Breast epithelium (tissue), 4 donors: ENCODE measurements at regions not wholly inside any gene's neighbourhood (a gene's known extent, or its start where the extent isn't known, plus 50 kb on each side); places are given as distances from the start of the nearest gene placed in this dataset.
"Not testable (repeated sequence)": the region's sequence is repeated elsewhere in the genome, so short reads cannot be mapped to it uniquely, and the experiment has no call there.

Experiments
- DNase-seq, 2 donors: peaks; one replicate each; pipeline ENCODE4 v3.0.0-alpha.2; 2019; ENCODE audit warnings: low spot score in 2 of 2
- H3K27ac ChIP-seq, 2 donors: fragments of 200-600 bp; sonication (generic) in 1 of 2; one replicate each; pipeline ENCODE4 v1.5.1; 2016 to 2019; ENCODE audit warnings: mild to moderate bottlenecking in 1 of 2
- H3K27me3 ChIP-seq, 2 donors: fragments of 200-600 bp; sonication (generic) in 1 of 2; one replicate each; pipeline versions ENCODE4 v1.5.1 to v1.6.0; 2017 to 2019; ENCODE audit warnings: control low read depth in 1 of 2, mild to moderate bottlenecking in 1 of 2
- H3K36me3 ChIP-seq: fragments of 200-600 bp; one replicate; pipeline ENCODE4 v1.5.1; 2019
- H3K4me1 ChIP-seq, 2 donors: fragments of 200-600 bp; sonication (generic); one replicate each; pipeline ENCODE4 v1.5.1; 2016 to 2019; ENCODE audit warnings: control low read depth in 1 of 2
- H3K4me3 ChIP-seq, 3 donors: fragments of 200-600 bp; sonication (generic); 1 replicate in 2 of 3; 2 replicates in 1 of 3; pipeline ENCODE4 v1.5.1; 2016 to 2019; ENCODE audit warnings: mild to moderate bottlenecking in 3 of 3, moderate library complexity in 2 of 3
- H3K9me3 ChIP-seq, 2 donors: fragments of 200-600 bp; sonication (generic) in 1 of 2; one replicate each; pipeline ENCODE4 v1.5.1; 2016 to 2019; ENCODE audit warnings: control low read depth in 1 of 2
- POLR2A ChIP-seq: fragments of 450-650 bp; IDR thresholded peaks from one replicate; pipeline ENCODE4 v1.6.1; 2016; ENCODE audit warnings: antibody characterized with exemption, mild to moderate bottlenecking, moderate library complexity
- POLR2AphosphoS5 ChIP-seq, 3 donors: sonication (generic); formaldehyde crosslinking; IDR thresholded peaks; one replicate each; pipeline ENCODE4 v1.6.1; 2017; ENCODE audit warnings: antibody characterized with exemption in 3 of 3
- intact Hi-C: fragments of 100-400 bp; cut with DNase I; formaldehyde crosslinking; loops from one replicate; pipeline ENCODE4 v1.15.1; 2023; ENCODE audit warnings: low total_unique reads
- TF ChIP-seq, protein P1 (sequence below), 3 donors: fragments of 450-650 bp; IDR thresholded peaks; one replicate each; pipeline ENCODE4 v1.5.1; 2016 to 2017; ENCODE audit warnings: antibody characterized with exemption in 3 of 3, mild to moderate bottlenecking in 3 of 3, moderate library complexity in 3 of 3

- TF ChIP-seq, protein P1, sequence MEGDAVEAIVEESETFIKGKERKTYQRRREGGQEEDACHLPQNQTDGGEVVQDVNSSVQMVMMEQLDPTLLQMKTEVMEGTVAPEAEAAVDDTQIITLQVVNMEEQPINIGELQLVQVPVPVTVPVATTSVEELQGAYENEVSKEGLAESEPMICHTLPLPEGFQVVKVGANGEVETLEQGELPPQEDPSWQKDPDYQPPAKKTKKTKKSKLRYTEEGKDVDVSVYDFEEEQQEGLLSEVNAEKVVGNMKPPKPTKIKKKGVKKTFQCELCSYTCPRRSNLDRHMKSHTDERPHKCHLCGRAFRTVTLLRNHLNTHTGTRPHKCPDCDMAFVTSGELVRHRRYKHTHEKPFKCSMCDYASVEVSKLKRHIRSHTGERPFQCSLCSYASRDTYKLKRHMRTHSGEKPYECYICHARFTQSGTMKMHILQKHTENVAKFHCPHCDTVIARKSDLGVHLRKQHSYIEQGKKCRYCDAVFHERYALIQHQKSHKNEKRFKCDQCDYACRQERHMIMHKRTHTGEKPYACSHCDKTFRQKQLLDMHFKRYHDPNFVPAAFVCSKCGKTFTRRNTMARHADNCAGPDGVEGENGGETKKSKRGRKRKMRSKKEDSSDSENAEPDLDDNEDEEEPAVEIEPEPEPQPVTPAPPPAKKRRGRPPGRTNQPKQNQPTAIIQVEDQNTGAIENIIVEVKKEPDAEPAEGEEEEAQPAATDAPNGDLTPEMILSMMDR (IDR thresholded peaks at IDR 0.05) = no peak
- no peak for TF ChIP-seq POLR2A
- no peak for TF ChIP-seq POLR2AphosphoS5 (IDR thresholded peaks at IDR 0.05)
- Histone ChIP-seq H3K9me3 (peaks cover 6 to 11% of the 10 kb centered on the region in 2 donors), H3K36me3 (no peaks in the 10 kb centered on the region), H3K4me1 (no peaks in the 10 kb centered on the region), H3K4me3 (no peak overlapping the region), H3K27ac (no peak overlapping the region), H3K27me3 (no peaks in the 10 kb centered on the region)
- intact Hi-C loops = no loop called here
- no peak for DNase-seq
These were observed 440.6 kb upstream of the DYNLRB2 start for GRCh38 chr16:80100186-80100585.

GRCh38 chr16:80097098-80097497 is 443.7 kb upstream of the DYNLRB2 start:
- H3K4me3 ChIP-seq = no peak overlapping the region
- peaks cover 6 to 11% of the 10 kb centered on the region in 2 donors for H3K9me3 ChIP-seq
- H3K27me3 ChIP-seq = no peaks in the 10 kb centered on the region
- DNase-seq = no peak
- intact Hi-C loops = no loop called here
- no peaks in the 10 kb centered on the region for H3K36me3 ChIP-seq
- TF ChIP-seq, protein P1 (IDR thresholded peaks at IDR 0.05) = no peak
- TF ChIP-seq POLR2A = no peak
- TF ChIP-seq POLR2AphosphoS5 (IDR thresholded peaks at IDR 0.05) = no peak
- no peaks in the 10 kb centered on the region for H3K4me1 ChIP-seq
- H3K27ac ChIP-seq = no peak overlapping the region

GRCh38 chr16:80092681-80093080 is 448.1 kb upstream of the DYNLRB2 start:
- no peak for DNase-seq
- TF ChIP-seq, protein P1 (IDR thresholded peaks at IDR 0.05) = no peak
- TF ChIP-seq POLR2A (no peak), POLR2AphosphoS5 (IDR thresholded peaks at IDR 0.05) (no peak)
- H3K27ac ChIP-seq = no peak overlapping the region
- peaks cover 6 to 11% of the 10 kb centered on the region in 2 donors for H3K9me3 ChIP-seq
- no peaks in the 10 kb centered on the region for H3K27me3 ChIP-seq
- no peaks in the 10 kb centered on the region for H3K36me3 ChIP-seq
- intact Hi-C loops = no loop called here
- H3K4me1 ChIP-seq = no peaks in the 10 kb centered on the region
- no peak overlapping the region for H3K4me3 ChIP-seq

GRCh38 chr16:80091453-80091852 is 449.3 kb upstream of the DYNLRB2 start:
- H3K27me3 ChIP-seq, H3K36me3 ChIP-seq, H3K9me3 ChIP-seq, H3K4me1 ChIP-seq, H3K4me3 ChIP-seq, DNase-seq, H3K27ac ChIP-seq, intact Hi-C loops: not testable (repeated sequence)

GRCh38 chr16:80085606-80086005 is 455.2 kb upstream of the DYNLRB2 start:
- intact Hi-C loops = no loop called here

More at GRCh38 chr16:80085606-80086005, 455.2 kb upstream of the DYNLRB2 start:
- H3K36me3 ChIP-seq = no peaks in the 10 kb centered on the region
- no peaks in the 10 kb centered on the region for H3K27me3 ChIP-seq
- DNase-seq = no peak
- H3K4me3 ChIP-seq = no peak overlapping the region
- H3K4me1 ChIP-seq = no peaks in the 10 kb centered on the region
- no peak for TF ChIP-seq POLR2AphosphoS5 (IDR thresholded peaks at IDR 0.05)
- TF ChIP-seq, protein P1 (IDR thresholded peaks at IDR 0.05) = no peak
- TF ChIP-seq POLR2A = no peak
- no peak overlapping the region for H3K27ac ChIP-seq
- no peaks in the 10 kb centered on the region for H3K9me3 ChIP-seq
